Fibroblast of skin of scalp (primary cell): ENCODE measurements at regions not wholly inside any gene's neighbourhood (a gene's known extent, or its start where the extent isn't known, plus 50 kb on each side); places are given as distances from the start of the nearest gene placed in this dataset.
"Not testable (repeated sequence)": the region's sequence is repeated elsewhere in the genome, so short reads cannot be mapped to it uniquely, and the experiment has no call there.

ENCODE experiments used
- DNase-seq: peaks from one replicate; pipeline ENCODE4 v3.0.0-alpha.2; 2013

DNA sequence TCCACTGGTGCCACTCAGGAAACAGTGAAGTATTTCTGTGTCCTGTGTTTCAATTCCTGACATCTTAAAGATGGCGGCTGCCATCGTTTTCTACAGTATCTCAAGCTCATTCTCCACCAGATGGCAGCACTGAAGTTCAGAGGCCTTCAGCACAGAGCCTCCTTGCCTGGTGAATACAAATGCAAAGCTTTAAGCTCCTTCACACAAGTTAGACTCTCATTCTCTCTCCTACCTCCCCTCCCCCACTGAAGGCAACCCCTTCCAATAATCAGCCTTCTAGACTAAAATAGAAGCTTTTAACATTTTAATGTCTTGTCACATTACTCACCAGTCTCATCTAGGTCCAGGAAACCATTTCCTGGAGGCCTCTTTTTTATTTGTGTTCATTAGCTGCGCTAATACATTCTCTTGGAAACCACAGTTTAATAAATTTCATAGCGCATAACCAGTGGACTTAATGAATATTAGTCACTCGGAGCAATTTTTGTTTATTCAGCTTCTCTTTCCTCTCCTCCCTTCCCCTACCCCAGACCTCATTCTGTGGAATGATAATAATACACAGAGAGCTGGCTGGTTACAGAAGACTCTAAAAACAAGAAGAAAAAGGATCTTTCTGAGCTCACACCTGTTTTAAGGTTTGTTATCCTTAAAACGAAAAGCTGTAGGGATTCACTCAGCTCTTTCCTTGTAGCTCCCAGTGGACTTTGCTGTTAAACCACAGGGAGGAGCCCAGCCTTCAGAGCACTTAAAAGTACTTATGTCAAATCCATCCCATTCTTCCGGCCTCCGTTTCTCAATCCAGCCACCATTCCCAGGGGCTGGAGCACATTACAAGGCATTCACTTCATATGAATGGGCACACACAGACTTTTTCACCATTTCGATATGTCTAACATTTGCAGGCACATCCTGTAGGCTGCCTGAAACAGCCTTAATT is 384.9 kb downstream of the HLX start:
- peak; percentile 94 for DNase-seq

DNA sequence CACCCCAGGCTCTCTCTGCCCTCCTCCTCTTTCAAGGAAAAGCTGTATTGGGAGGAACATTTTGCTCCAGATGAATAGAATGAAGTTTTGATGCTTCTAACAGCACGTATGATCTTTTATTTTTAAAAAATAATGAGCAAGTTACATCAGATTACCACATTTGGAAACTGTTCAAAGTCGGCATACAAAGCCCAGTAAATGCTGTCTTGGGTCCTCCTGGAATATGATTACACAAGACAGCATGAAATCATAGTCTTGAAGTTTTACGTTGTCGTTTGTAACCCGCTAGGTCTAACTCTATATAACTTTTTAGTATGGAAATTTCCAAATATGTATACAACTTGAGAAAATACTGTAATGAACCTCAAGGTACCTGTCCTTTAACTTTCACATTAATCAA is 385.6 kb downstream of the HLX start:
- peak; percentile 14 for DNase-seq

DNA sequence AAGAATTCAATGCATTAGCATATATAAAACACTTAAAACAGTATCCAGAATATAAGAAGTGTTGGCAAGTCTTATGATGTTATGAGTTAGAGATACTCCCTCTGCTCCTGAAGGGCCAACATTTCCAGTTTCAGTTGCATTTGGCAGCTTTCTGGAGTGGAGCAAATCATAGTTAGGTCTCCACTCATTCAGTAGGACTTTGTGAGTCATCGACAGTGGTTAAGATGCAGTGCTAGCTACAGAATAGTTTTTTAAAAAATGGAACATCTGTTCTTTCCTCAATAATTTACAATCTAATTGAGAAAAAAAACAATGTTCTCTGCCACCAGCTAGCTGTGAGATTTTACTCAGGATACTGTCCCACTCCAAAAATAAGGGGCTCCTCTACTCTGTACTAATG is 389.1 kb downstream of the HLX start:
- peak; percentile 87 for DNase-seq

DNA sequence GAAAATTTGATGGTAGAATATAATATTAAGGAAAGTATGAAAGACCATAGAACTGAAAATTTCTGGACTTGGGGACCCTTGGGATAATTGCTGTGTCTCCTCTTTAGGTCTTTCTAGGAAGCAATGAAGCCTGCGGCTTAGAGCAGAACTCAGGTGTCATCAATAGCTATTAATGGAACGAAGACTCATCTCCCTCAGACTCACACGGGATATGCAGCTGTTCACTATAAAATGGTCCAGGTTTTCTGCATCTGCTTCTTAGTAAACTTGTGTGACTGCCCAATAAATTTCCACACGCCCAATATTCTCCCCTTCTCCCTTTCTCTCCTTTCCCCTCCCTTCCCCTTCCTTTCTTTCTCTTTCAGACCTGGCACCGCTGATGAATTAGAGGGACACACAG is 392.5 kb downstream of the HLX start:
- no peak for DNase-seq

DNA sequence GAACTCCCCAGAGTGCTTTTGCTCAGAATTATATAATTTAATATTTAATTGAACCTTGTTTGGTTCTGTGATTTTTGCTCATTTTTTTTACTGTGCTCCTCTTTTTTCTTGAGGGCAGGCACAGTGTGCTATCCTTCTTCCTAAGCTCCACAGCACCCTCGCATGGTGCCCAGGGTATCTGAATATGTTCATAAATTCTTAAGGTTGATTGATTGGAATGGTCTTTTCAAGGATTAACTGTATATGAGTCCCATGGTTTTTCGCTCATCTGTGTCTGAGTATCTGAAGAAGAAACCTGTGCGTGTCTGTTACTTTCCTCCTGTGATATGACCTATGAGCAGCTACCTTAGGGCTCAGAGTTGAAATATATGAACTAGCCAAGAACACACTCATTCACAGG is 393.7 kb downstream of the HLX start:
- DNase-seq: no peak

DNA sequence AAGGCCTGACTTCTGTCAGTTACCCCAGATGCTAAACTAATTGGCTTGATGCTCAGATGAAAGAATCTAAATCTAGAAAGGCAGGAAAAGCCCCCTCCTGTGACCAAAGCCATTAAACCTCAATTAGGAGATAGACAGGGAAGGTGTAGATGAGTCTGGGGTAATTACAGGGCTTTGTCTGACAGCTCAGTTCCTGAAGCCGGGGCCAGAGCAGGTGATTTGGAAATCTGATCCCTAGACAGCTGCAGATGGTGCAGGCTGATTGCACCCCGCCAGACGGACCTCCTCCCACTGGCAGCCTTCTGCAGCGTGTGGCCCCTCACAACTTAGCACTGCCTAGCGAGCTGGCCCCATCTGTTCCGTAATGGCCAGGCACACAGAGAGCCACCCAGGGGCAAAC is 395.1 kb downstream of the HLX start:
- DNase-seq: no peak

DNA sequence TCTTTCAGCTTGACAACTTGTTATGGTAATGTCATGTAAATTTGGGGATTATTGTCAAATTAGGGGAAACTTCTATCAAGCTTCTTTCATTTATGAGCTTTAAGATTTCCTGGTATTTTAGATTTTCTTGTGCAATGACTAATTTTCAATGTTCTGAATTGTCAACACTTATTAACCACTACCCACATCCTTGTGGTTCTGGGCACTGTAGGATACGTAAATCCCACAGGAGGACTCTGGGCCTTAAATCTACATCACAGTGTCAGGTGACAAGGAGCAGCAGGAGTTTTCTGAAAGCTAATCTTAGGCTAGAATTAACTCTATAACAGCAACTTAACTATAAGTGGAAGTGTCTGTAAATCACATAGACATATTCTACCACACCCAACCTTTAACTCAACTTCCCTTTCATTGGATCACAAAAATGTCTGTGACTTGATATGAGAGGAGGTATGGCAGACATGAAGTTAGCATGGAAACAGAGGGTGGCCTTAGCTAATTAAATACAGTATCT is 397.7 kb downstream of the HLX start:
- DNase-seq: peak; percentile 55

DNA sequence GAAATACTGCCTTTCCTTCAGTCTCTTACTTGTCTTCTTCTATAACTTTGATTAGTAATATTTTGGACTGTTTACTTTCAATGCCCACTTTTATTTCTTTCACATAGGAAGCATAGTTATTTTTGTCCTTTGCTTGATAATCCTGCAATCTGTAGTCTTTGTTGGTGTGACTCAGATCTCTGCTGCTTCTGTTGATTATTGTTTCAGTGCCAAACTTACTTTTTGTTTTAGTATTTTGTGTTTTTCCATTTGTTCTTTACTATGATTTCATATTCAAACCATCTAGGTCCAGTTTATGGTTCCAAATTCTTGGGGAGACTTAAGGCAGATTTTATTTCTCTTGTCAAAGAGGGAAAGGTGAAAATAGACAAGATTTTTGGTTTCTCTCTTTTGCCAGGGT is 399.9 kb downstream of the HLX start:
- DNase-seq: no peak

DNA sequence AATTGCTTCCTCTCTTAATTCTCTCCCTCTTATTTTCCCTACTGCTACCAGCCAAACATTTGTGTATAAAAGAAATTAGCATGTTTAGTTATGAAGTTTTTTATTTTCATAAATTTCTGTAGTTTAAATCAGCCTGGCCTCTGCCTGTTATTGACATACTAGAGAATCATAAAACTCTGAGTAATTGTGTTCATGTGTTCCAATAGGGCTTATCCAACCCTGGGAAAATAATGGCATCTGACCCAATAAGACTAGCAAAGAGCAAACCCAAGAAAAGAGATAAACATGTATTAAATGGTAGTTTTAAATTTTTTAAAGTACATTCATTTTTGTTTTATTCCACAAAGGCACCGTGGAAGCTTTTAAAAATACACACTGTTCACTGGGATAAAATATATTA is 404.3 kb downstream of the HLX start:
- DNase-seq: no peak

DNA sequence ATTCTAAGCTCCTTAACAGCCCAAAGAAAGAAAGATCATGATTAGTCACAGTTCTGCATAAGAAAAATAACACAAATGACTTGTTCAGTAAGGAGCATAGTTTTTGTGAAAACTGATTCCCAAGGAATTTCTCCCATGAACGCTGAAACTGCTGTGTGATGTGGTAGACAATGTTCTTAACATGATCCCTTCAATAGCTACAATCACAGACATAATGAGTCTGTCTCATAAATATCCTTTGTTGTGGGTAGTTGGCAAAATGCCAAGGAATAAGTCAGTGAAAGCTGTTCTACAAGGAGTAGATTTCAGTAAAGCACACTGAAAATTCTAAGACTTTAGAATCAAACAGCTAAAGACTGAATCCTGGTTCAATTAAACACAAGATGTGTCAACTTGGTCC is 404.8 kb downstream of the HLX start:
- DNase-seq: peak; percentile 84

DNA sequence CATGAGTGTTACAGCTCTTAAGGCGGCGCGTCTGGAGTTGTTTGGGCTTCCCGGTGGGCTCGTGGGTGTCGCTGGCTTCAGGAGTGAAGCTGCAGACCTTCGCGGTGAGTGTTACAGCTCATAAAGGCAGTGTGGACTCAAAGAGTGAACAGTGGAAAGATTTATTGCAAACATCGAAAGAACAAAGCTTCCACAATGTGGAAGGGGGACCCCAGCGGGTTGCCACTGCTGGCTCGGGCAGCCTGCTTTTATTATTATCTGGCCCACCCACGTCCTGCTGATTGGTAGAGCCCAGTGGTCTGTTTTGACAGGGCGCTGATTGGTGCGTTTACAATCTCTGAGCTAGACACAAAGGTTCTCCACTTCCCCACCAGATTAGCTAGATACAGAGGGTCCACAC is 405.7 kb downstream of the HLX start:
- DNase-seq: not testable (repeated sequence)

DNA sequence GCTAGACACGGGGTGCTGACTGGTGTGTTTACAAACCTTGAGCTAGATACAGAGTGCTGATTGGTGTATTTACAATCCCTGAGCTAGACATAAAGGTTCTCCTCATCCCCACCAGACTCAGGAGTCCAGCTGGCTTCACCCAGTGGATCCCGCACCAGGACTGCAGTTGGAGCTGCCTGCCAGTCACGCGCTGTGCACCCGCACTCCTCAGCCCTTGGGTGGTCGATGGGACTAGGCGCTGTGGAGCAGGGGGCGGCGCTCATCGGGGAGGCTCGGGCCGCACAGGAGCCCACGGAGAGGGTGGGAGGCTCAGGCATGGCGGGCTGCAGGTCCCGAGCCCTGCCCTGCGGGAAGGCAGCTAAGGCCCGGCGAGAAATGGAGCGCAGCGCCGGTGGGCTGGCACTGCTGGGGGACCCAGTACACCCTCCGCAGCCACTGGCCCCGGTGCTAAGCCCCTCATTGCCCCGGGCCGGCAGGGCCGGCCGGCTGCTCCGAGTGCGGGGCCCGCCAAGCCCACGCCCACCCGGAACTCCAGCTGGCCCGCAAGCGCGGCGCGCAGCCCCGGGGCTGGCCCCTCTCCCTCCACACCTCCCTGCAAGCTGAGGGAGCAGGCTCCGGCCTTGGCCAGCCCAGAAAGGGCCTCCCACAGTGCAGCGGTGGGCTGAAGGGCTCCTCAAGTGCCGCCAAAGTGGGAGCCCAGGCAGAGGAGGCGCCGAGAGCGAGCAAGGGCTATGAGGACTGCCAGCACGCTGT is 406.4 kb downstream of the HLX start:
- DNase-seq: not testable (repeated sequence)

DNA sequence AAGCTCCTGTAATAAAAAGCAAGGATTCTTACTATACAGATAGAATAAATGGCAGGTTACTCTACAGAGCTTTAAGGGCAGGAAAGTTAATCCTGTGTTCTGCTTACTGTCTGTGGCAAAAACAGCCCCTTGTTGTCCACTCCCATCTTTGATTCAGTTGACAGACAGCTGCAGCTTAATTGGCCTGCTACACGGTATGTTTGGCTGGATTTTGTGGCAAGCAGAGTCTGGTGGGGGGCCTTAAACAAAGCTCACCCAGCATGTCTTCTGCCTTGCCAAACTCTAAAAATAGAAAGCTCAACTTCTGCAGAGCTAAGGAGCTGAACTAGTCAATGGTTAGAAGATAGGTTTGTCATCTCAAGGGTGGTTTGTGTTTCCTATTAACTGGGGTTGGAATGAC is 407.2 kb downstream of the HLX start:
- no peak for DNase-seq

DNA sequence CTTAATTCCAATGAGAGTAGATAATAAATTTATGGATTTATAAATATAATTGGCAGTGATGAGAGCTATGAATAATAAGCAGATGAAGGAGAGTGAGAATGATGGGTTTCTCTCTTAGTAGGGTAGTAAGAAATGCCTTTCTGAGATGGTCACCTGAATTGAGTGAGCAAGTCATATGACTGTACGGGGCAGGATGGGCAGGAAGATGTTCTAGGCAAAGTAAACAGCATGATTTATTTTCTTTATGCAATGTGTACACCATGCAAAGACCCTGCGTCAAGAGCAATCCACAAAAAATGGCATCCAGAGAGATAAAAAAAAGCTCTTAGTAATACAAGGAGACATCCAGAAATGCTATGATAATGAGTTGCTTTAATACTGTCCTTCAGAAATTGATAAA is 409.9 kb downstream of the HLX start:
- DNase-seq: no peak

DNA sequence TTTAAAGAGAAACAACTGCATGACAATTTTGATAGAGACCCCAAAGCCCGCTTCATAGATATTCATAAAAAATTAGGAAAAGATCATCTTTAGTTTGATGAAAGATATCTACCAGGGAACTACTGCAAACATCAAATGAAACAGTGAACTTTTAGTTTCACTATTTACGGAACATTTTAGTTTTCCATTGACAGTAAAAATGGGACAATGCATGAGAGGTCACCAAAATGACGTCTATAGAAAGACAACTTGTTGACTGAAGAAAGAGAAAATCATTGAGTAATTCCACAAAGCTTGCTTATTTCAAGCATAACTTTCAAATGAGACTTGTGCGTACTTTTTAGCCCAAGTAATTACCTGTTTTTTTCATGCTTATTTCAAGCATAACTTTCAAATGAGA is 411.4 kb downstream of the HLX start:
- DNase-seq: no peak

DNA sequence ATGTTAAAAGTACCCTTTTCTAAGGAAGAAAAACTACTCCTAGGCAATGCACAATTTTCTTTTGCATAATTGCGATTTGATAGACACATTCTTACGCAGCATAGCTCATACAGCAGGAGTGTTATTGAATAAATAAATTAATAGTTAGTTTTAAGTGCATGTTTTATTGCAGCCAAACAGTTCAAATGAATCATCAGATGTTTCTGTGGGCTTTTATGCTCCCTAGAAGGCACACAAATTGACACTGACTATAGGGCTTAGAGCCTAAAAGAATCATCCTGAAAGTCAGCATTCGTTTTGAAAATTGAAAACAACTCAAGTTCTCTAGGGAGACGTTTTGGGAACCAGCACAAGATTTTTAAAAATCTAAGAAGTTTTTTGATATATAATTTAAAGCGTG is 411.9 kb downstream of the HLX start:
- no peak for DNase-seq

DNA sequence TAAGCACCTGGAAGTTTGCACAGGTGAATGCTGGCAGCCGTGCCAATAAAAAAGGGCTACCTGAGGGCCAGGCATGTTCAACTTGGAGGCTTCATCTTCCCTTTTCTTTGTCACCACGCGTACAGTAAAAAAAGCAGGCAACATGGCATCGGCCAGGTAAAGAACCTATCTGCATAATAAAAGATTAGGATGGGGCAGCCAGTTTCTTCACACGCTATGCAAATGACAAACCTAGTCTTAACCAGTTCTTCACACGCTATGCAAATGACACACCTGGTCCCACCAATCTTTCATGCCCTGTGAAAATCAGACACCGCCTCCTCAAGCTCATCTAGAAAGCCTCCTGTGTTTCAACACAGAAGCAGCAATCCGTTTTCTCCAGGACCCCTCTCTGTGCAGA is 413.4 kb downstream of the HLX start:
- DNase-seq: no peak

DNA sequence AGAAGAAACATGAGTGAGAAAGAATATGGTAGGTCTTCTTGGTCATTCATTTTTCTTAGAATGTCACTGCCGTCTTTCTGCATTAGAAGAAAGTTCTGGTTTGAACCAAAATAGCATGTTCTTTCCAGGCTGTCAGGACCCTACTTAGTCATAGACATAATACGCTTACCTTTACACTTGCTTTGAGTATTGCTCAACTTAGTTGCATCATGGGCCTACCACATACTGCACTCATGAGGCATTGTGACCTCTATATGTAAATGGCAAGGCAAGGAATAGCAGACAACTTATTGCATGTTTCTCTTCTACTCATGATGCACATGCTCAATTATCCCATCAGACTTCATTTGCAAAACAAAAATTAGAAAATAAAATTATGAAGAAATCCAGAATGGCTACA is 415.0 kb downstream of the HLX start:
- DNase-seq: no peak

DNA sequence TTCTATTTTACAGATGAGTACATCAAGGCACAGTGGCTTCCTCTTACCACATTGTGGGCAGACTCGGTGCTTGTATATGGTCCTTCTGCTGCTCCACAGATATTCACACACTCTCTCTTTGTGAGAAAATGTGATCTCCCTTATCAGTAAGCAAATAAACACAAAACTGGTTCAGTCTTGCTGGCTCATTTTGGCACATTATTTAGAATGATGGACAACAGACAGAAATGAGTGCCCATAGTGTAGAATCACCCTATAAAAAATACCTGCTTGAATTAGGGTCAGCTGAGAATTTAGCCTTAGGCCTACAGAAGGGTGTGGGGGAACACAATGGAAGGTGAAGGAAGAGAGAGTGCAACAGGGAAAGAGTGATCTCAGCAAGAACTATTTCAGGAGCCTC is 423.1 kb downstream of the HLX start:
- no peak for DNase-seq

DNA sequence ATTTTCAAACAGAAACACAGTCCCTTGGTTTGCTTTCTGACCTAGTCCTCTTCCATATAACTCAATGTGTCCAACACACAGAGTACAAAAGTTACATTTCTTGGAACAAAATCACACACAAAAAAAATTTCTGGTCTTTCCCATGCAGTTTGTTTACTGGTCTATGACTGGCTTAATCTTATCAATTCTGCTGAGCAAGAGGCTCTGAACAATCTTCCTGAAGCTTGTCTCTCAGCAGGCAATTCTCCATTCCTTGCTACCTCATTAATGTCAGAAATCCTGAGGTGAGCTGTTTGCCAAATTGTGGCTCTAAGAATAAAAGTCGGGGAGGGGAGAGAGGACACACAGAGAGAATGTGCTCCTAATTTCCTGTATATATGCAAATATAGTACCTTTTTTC is 423.6 kb downstream of the HLX start:
- DNase-seq: no peak

DNA sequence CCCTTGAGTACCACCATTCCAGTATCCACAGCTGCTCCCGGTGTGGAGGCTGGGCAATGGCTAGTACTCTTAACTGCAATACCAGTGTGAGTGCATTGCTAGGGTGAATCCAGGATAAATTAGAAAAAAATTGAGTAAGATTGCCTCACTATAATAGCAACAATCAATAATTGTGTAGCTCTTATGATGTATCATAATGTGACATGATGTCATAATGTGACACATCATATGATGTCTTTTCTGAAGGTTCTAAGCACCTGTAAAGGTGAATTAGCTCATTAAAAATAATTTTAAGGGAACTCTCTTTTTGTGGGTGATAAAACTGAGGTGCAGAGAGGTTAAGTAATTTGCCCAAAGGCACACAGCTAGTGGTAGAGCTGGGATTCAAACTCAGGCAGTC is 424.4 kb downstream of the HLX start:
- no peak for DNase-seq

DNA sequence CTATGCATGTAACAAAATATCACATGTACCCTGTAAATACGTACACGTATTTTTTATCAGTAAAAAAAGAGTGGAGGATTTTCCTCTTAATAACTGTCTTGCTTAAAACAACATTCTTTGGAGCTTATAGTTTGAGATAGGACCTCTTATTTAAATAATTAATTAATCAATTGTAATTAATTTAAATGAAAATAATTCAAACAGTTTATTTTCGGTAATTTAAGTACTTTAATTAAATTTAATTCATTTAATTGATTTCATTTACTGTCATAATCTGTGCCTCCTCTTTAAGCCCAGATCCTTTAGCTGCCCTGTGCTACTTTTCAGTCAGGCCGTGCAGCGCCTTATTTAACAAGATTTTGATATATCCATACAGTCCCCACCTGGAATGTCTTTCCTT is 427.0 kb downstream of the HLX start:
- DNase-seq: no peak

DNA sequence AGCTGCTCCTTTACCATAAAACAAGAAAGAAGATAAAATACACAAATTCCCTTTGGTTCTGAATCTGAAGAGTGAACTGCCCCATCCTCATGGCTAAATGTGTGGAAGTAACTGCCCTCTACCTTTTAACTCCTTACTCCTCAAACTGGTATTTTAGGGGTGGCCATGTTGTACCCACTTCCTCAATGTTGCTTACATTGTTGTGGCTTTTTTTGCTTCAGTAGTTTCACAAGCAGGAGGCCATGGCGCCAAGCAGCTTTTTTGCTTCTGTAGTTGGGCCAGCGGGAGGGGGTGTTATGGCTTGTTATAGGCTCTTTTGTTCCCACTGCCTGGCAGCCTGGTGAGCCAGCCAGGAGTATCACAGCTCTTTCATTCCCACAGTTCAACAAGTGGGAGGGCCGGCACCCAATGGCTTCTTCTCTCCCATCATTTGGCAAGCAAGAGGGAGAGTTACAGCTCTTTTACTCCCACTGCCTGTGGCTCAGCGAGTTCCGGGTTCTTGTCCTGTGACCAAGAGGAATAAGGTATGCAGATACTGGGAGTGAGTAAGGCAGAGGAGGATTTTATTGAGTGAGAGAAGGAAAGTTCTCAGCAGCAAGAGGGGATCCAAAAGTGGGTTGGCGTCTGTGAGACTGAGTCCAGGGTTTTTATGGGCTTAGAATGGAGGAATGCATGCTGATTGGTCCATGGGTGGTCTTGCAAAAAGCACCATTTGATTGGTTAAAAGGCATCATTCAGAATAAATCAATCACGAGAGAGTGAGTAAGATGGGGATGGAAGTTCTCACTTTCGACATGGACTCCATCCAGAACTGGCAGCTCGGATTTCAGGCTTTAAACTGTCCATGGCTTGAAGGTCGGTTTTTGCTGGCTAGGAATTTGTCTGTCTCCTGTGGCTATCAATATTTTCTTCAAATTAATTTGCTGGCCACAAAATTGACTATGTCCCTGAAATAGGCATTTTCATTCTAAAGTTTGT is 429.6 kb downstream of the HLX start:
- DNase-seq: no peak
